CD4-positive, alpha-beta T cell (primary cell): ENCODE measurements at regions not wholly inside any gene's neighbourhood (a gene's known extent, or its start where the extent isn't known, plus 50 kb on each side); places are given as distances from the start of the nearest gene placed in this dataset.

Source experiments
- ATAC-seq: fragments of 200-7000 bp; cut with Tn5 transposase; one replicate; pipeline ENCODE4 v1.10.0; 2022; ENCODE audit warnings: mild to moderate bottlenecking; ENCODE audit not compliant: poor library complexity
- CTCF ChIA-PET: fragments of 350-600 bp; sonication (Branson Sonifier 250); formaldehyde crosslinking; loops from one replicate; lab custom pipeline; 2021; ENCODE audit warnings: antibody characterized with exemption, inconsistent platforms; lab: Charles Lee
- POLR2A ChIA-PET: fragments of 350-600 bp; sonication (Branson Sonifier 250); formaldehyde crosslinking; loops from one replicate; lab custom pipeline; 2021; ENCODE audit warnings: antibody characterized with exemption, inconsistent platforms; lab: Charles Lee
- DNase-seq, 14 experiments: peaks; one replicate each; pipeline ENCODE4 v3.0.0-alpha.2; 2013 to 2020; ENCODE audit warnings: mixed read lengths in 2 of 14
- H3K27ac ChIP-seq, 2 donors: one replicate each; pipeline versions ENCODE4 v1.5.1 to v1.7.0; 2013; ENCODE audit warnings: low read length in 2 of 2, low read depth in 1 of 2, mild to moderate bottlenecking in 1 of 2
- H3K27me3 ChIP-seq, 2 experiments: 1 replicate in 1 of 2; 2 replicates in 1 of 2; pipeline versions ENCODE4 v1.6.1 to v1.7.0; 2013; ENCODE audit warnings: low read length in 2 of 2, control low read depth in 1 of 2, mild to moderate bottlenecking in 1 of 2, moderate library complexity in 1 of 2; ENCODE audit not compliant: insufficient read depth in 2 of 2, control insufficient read depth in 1 of 2
- H3K36me3 ChIP-seq: one replicate; pipeline ENCODE4 v1.6.1; 2013; ENCODE audit warnings: low read length, control low read depth; ENCODE audit not compliant: insufficient read depth
- H3K4me1 ChIP-seq: one replicate; pipeline ENCODE4 v1.6.1; 2013; ENCODE audit warnings: low read length, control low read depth; ENCODE audit not compliant: insufficient read depth
- H3K4me3 ChIP-seq: one replicate; pipeline ENCODE4 v1.5.1; 2013; ENCODE audit warnings: mild to moderate bottlenecking, low read length, moderate library complexity
- H3K9me3 ChIP-seq, 2 experiments: 1 replicate in 1 of 2; 2 replicates in 1 of 2; pipeline versions ENCODE4 v1.6.1 to v1.7.0; 2013; ENCODE audit warnings: low read length in 2 of 2, mild to moderate bottlenecking in 2 of 2, control low read depth in 1 of 2, moderate library complexity in 1 of 2; ENCODE audit not compliant: control insufficient read depth in 1 of 2, insufficient read depth in 1 of 2
- H3K27ac Mint-ChIP-seq: one replicate; pipeline ENCODE4 v1.8.0; 2020; ENCODE audit warnings: mixed read lengths
- H3K27me3 Mint-ChIP-seq: one replicate; pipeline ENCODE4 v1.8.0; 2021; ENCODE audit warnings: mixed read lengths
- H3K36me3 Mint-ChIP-seq: one replicate; pipeline ENCODE4 v1.8.0; 2021; ENCODE audit warnings: low read depth, mixed read lengths
- H3K4me1 Mint-ChIP-seq: one replicate; pipeline ENCODE4 v1.8.0; 2021; ENCODE audit warnings: low read depth, mixed read lengths
- H3K4me3 Mint-ChIP-seq: one replicate; pipeline ENCODE4 v1.8.0; 2020; ENCODE audit warnings: mild to moderate bottlenecking, mixed read lengths
- H3K9me3 Mint-ChIP-seq: one replicate; pipeline ENCODE4 v1.8.0; 2020; ENCODE audit warnings: mixed read lengths
- intact Hi-C, 2 experiments: fragments of 100-400 bp; cut with DNase I in 1 of 2; cut with micrococcal nuclease in 1 of 2; formaldehyde crosslinking; loops; one replicate each; pipeline versions ENCODE4 v1.15.1 to v1.9.0; 2023 to 2025; cut with DNase I, micrococcal nuclease
- TF ChIP-seq, protein P1 (sequence below): fragments of 200-600 bp; IDR thresholded peaks from one replicate; pipeline ENCODE4 v1.8.0; 2022; ENCODE audit warnings: antibody characterized with exemption, mild to moderate bottlenecking

DNA sequence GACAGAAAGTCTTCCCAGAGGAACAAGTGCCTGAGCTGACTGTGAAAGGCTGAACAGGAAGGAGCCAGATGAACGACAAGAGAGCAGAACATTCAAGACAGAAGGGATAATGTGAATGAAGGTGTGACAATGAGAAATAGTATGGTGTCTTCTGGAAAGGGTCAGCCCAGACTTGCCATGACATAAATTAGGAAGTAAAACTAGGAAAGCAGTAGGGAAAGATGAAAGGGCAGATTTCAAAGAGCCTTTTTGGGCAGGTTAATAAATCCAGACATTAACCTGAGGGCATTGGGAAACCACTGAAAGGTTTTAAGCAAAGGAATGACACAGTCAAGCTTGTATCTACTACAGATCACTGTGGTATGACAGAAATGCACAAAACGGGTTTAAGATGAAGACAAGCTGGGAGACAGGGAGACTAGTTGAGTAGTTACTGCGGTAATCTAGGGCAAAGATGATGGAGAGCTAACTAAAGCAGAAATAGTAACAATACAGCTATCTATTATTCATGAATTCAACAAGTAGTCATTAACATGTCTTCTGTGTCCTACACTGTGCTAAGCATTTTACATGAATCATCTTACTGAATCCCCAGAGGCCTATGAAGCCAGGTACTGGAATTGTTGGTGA lies 580.9 kb upstream of the WWC1 start:
- ChIA-PET POLR2A (no interaction called here), CTCF (no interaction called here)
- H3K27me3 ChIP-seq = no peaks in the 10 kb centered on the region
- DNase-seq (no peak), ATAC-seq (no peak)
- H3K36me3 Mint-ChIP-seq = no peaks in the 10 kb centered on the region
- H3K4me1 Mint-ChIP-seq = no peaks in the 10 kb centered on the region
- intact Hi-C loops = no loop called here
- H3K4me3 Mint-ChIP-seq = no peak overlapping the region
- no peak overlapping the region for H3K27ac Mint-ChIP-seq
- no peaks in the 10 kb centered on the region for H3K27me3 Mint-ChIP-seq
- H3K4me3 ChIP-seq = no peak overlapping the region
- no peak overlapping the region for H3K27ac ChIP-seq
- TF ChIP-seq, protein P1, sequence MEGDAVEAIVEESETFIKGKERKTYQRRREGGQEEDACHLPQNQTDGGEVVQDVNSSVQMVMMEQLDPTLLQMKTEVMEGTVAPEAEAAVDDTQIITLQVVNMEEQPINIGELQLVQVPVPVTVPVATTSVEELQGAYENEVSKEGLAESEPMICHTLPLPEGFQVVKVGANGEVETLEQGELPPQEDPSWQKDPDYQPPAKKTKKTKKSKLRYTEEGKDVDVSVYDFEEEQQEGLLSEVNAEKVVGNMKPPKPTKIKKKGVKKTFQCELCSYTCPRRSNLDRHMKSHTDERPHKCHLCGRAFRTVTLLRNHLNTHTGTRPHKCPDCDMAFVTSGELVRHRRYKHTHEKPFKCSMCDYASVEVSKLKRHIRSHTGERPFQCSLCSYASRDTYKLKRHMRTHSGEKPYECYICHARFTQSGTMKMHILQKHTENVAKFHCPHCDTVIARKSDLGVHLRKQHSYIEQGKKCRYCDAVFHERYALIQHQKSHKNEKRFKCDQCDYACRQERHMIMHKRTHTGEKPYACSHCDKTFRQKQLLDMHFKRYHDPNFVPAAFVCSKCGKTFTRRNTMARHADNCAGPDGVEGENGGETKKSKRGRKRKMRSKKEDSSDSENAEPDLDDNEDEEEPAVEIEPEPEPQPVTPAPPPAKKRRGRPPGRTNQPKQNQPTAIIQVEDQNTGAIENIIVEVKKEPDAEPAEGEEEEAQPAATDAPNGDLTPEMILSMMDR = no peak
- H3K9me3 Mint-ChIP-seq = no peaks in the 10 kb centered on the region
- no peaks in the 10 kb centered on the region for H3K4me1 ChIP-seq
- H3K9me3 ChIP-seq = no peaks in the 10 kb centered on the region
- no peaks in the 10 kb centered on the region for H3K36me3 ChIP-seq

DNA sequence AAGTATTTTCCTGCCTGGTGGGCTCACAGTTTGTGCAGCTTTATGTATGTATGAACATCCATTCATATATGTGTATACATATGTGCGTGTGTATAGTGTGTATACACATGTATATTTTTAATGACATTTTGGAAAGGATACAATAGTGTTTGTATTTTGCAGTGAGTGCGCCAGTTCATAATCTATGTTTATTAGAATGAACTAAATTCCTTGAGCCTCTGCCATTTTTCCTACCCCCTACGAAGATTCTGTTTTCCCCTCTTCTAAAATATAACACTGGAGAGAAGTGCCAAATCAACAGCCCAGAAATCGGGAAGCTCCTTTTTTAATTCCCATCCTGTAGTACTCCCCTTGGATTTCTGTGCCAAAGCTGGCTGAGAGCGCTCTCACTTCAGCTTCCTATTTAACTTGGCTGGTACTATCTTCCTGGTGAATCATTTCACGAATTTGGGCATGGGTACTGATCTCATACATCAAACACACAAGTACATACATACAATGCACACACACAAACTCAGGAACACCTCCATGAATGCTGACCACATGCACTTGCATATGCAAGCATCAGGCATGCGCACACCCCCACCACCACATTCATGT lies 578.4 kb upstream of the WWC1 start:
- no peaks in the 10 kb centered on the region for H3K36me3 ChIP-seq
- Mint-ChIP-seq H3K27ac (no peak overlapping the region), H3K36me3 (no peaks in the 10 kb centered on the region), H3K9me3 (no peaks in the 10 kb centered on the region), H3K4me1 (no peaks in the 10 kb centered on the region), H3K27me3 (peaks cover 4% of the 10 kb centered on the region), H3K4me3 (no peak overlapping the region)
- CTCF ChIA-PET = no interaction called here
- H3K4me3 ChIP-seq = no peak overlapping the region
- POLR2A ChIA-PET = no interaction called here
- ATAC-seq (no peak), DNase-seq (no peak)
- TF ChIP-seq, protein P1 = no peak
- no peak overlapping the region for H3K27ac ChIP-seq
- H3K27me3 ChIP-seq = no peaks in the 10 kb centered on the region
- no peaks in the 10 kb centered on the region for H3K9me3 ChIP-seq
- intact Hi-C loops = no loop called here
- no peaks in the 10 kb centered on the region for H3K4me1 ChIP-seq

DNA sequence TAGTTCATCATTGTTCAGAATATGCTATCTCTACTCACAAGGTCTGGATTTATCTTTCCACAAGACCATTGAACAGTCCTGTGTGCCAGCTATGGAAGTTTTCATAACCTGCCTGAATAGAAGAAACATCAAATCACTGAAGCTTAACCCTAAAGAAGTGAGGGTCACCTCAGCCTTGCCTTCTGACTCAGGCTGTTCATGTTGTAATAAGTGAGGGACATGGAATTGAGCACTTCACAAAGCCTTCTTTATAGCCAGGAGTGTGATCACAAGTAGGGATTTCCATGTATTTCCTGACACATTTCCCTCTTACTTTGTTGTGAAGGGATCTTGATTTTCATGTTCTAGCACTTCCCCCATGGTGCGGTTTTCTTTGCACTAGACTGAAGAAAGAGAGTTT lies 577.5 kb upstream of the WWC1 start:
- Mint-ChIP-seq H3K27ac (no peak overlapping the region), H3K4me1 (no peaks in the 10 kb centered on the region), H3K4me3 (no peak overlapping the region), H3K27me3 (peaks cover 7% of the 10 kb centered on the region), H3K9me3 (no peaks in the 10 kb centered on the region), H3K36me3 (no peaks in the 10 kb centered on the region)
- TF ChIP-seq, protein P1 = no peak
- intact Hi-C loops = no loop called here
- no peaks in the 10 kb centered on the region for H3K27me3 ChIP-seq
- ATAC-seq (no peak), DNase-seq (no peak)
- no peaks in the 10 kb centered on the region for H3K36me3 ChIP-seq
- no peaks in the 10 kb centered on the region for H3K9me3 ChIP-seq
- no peak overlapping the region for H3K27ac ChIP-seq
- POLR2A ChIA-PET = no interaction called here
- H3K4me3 ChIP-seq = no peak overlapping the region
- CTCF ChIA-PET = no interaction called here
- H3K4me1 ChIP-seq = no peaks in the 10 kb centered on the region
